ENCODE measurements at regions not wholly inside any gene's neighbourhood (a gene's known extent, or its start where the extent isn't known, plus 50 kb on each side); places are given as distances from the start of the nearest gene placed in this dataset.
"Not testable (repeated sequence)": the region's sequence is repeated elsewhere in the genome, so short reads cannot be mapped to it uniquely, and the experiment has no call there.

DNA sequence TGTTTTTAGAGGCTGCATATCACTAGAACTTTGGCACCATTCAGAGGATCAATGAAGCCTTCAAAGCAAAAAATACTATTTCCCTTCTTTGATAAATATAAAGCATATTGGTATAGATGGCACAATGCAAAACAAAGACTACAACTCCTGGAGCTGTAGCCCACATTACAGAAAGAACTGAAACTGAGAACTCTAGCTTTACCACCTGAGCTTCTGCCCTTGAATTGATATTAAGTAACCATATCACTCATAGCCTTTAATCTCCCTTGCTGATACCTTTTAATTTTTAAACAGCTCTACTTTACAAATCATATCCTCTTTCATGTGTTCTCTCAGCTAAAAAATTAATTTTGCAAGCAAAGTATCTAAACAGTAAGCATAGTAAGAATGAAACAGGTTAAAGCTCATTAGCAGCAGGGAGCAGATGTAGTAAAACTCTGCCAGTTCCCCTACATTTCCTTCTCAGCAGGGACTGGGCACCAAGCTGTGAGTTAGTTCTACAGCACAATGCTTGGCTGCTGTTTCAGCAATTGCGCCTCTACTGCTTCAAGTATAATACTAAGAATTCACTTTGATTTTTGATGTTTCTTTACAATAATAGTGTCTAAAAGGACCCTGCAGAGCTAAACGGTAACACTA lies 97.9 kb upstream of the NANOGP8 start:
- intact Hi-C loops (cut with DNase I), result no loop called here

DNA sequence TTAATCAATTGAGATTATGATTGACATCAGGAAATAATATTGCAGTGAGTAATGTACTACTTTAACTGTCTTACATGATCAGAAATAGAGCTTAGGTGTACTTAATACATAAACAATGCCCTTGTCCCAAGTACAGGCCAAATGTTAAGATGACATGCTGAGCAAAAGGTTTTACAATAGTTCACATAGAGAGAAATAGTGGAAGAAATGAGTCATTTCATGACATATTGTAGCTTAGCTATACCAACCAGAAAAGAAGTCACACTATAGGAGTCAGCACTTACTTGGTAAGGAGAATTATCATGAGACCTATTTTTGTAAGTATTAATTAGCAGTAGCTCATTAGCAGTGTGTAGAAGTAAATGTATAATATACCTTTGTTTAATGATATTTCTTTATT lies 96.4 kb upstream of the NANOGP8 start:
- H3K4me3 ChIP-seq, result no peak overlapping the region
- H3K36me3 ChIP-seq, result no peaks in the 10 kb centered on the region
- no peak for DNase-seq
- H3K9me3 ChIP-seq, result no peaks in the 10 kb centered on the region
- no peak for ATAC-seq
- H3K27me3 ChIP-seq, result no peaks in the 10 kb centered on the region
- H3K27ac ChIP-seq, result no peak overlapping the region
- TF ChIP-seq, protein P1, sequence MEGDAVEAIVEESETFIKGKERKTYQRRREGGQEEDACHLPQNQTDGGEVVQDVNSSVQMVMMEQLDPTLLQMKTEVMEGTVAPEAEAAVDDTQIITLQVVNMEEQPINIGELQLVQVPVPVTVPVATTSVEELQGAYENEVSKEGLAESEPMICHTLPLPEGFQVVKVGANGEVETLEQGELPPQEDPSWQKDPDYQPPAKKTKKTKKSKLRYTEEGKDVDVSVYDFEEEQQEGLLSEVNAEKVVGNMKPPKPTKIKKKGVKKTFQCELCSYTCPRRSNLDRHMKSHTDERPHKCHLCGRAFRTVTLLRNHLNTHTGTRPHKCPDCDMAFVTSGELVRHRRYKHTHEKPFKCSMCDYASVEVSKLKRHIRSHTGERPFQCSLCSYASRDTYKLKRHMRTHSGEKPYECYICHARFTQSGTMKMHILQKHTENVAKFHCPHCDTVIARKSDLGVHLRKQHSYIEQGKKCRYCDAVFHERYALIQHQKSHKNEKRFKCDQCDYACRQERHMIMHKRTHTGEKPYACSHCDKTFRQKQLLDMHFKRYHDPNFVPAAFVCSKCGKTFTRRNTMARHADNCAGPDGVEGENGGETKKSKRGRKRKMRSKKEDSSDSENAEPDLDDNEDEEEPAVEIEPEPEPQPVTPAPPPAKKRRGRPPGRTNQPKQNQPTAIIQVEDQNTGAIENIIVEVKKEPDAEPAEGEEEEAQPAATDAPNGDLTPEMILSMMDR (IDR thresholded peaks at IDR 0.05), result no peak
- intact Hi-C loops (cut with DNase I), result no loop called here
- H3K4me1 ChIP-seq, result no peaks in the 10 kb centered on the region

More for the DNA sequence above, 97.9 kb upstream of the NANOGP8 start:
- Histone ChIP-seq H3K4me3 (no peak overlapping the region), H3K27ac (no peak overlapping the region), H3K36me3 (no peaks in the 10 kb centered on the region), H3K9me3 (no peaks in the 10 kb centered on the region), H3K27me3 (no peaks in the 10 kb centered on the region), H3K4me1 (no peaks in the 10 kb centered on the region)
- ATAC-seq, result no peak
- TF ChIP-seq, protein P1 (IDR thresholded peaks at IDR 0.05), result no peak
- DNase-seq, result no peak

DNA sequence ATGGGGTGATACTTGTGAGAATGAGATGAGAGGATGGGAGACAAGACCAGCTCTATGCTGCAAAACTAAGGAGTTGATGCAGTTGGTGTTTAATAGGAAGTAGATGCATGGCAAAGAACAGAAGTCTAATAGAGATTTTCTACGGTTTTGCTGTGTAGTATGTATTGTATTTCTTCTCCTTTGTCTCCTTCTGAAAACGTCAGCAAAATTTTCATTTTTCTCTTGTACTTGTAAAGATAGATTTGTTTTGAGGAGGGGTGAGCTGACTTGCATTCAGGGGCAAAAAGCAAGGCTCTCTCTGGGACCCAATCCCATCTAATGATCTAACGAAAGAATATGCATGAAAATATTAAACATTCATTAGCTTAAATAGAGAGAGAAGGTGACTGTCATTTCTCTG lies 94.6 kb upstream of the NANOGP8 start:
- Histone ChIP-seq H3K36me3 (no peaks in the 10 kb centered on the region), H3K27ac (no peak overlapping the region), H3K9me3 (no peaks in the 10 kb centered on the region), H3K27me3 (no peaks in the 10 kb centered on the region), H3K4me1 (no peaks in the 10 kb centered on the region), H3K4me3 (no peak overlapping the region)
- intact Hi-C loops (cut with DNase I), result no loop called here
- TF ChIP-seq, protein P1 (IDR thresholded peaks at IDR 0.05), result no peak
- DNase-seq (no peak), ATAC-seq (no peak)

- ATAC-seq; H3K4me3 ChIP-seq; H3K9me3 ChIP-seq; H3K36me3 ChIP-seq; H3K4me1 ChIP-seq; intact Hi-C loops (cut with DNase I); H3K27ac ChIP-seq; DNase-seq; H3K27me3 ChIP-seq: not testable (repeated sequence)
Observed at GRCh38 chr15:35178186-35178585, 93.1 kb upstream of the NANOGP8 start.

GRCh38 chr15:35174948-35175347 lies 89.9 kb upstream of the NANOGP8 start:
- intact Hi-C loops (cut with DNase I), result no loop called here
- DNase-seq (no peak), ATAC-seq (no peak)
- H3K27ac ChIP-seq, result no peak overlapping the region
- H3K4me1 ChIP-seq, result no peaks in the 10 kb centered on the region
- no peaks in the 10 kb centered on the region for H3K9me3 ChIP-seq
- H3K4me3 ChIP-seq, result no peak overlapping the region
- TF ChIP-seq, protein P1 (IDR thresholded peaks at IDR 0.05), result no peak
- no peaks in the 10 kb centered on the region for H3K27me3 ChIP-seq
- H3K36me3 ChIP-seq, result no peaks in the 10 kb centered on the region

All from left lung (tissue), 4 donors.